Urinary bladder (tissue), 3 donors: ENCODE measurements at regions not wholly inside any gene's neighbourhood (a gene's known extent, or its start where the extent isn't known, plus 50 kb on each side); places are given as distances from the start of the nearest gene placed in this dataset.
A peak's percentile ranks its signal among the peaks of the same experiment; 100 is the strongest.

Source experiments
- DNase-seq: peaks from one replicate; pipeline ENCODE4 v3.0.0-alpha.2; 2015; ENCODE audit errors: extremely low spot score
- H3K27ac ChIP-seq: one replicate; pipeline ENCODE4 v1.5.1; 2013; ENCODE audit warnings: low read depth, mild to moderate bottlenecking, moderate library complexity
- H3K36me3 ChIP-seq: one replicate; pipeline ENCODE4 v1.6.1; 2013; ENCODE audit warnings: mild to moderate bottlenecking, moderate library complexity; ENCODE audit not compliant: insufficient read depth
- H3K4me1 ChIP-seq: one replicate; pipeline ENCODE4 v1.6.1; 2013; ENCODE audit warnings: mild to moderate bottlenecking, moderate library complexity; ENCODE audit not compliant: insufficient read depth
- H3K4me3 ChIP-seq: one replicate; pipeline ENCODE4 v1.5.1; 2013; ENCODE audit warnings: low read depth, low read length
- WGBS: extraction: QIAGEN DNeasy Blood & Tissue Kit; methylation state at CpG from one replicate; pipeline ENCODE4 v1.1.7; 2013; 5-methylcytosine and 5-hydroxymethylcytosine counted together
- donor health status: healthy with polysubstance abuse.
- donor health status: healthy.

GRCh38 chr20:60210779-60211617 lies 252.8 kb downstream of the CDH26 start:
- WGBS: 39% methylated on average over 25 of the region's 25 CpGs
- Histone ChIP-seq H3K4me3 (no peak overlapping the region), H3K36me3 (no peaks in the 10 kb centered on the region), H3K27ac (no peak overlapping the region), H3K4me1 (no peaks in the 10 kb centered on the region)
- DNase-seq: peak; percentile 21

- Histone ChIP-seq H3K36me3 (no peaks in the 10 kb centered on the region), H3K4me1 (no peaks in the 10 kb centered on the region), H3K27ac (no peak overlapping the region), H3K4me3 (no peak overlapping the region)
- WGBS: 90% methylated on average over 18 of the region's 18 CpGs
- DNase-seq: no peak
Observed at GRCh38 chr20:60211618-60212463, 253.6 kb downstream of the CDH26 start.

GRCh38 chr20:60212695-60213094 lies 254.5 kb downstream of the CDH26 start:
- WGBS: 78% methylated on average over 3 of the region's 3 CpGs
- Histone ChIP-seq H3K4me1 (no peaks in the 10 kb centered on the region), H3K27ac (no peak overlapping the region), H3K4me3 (no peak overlapping the region), H3K36me3 (no peaks in the 10 kb centered on the region)
- no peak for DNase-seq

GRCh38 chr20:60213126-60213893 lies 255.1 kb downstream of the CDH26 start:
- WGBS: 78% methylated on average over 14 of the region's 14 CpGs
- DNase-seq: no peak
- no peak overlapping the region for H3K4me3 ChIP-seq
- no peak overlapping the region for H3K27ac ChIP-seq
- H3K4me1 ChIP-seq: no peaks in the 10 kb centered on the region
- H3K36me3 ChIP-seq: no peaks in the 10 kb centered on the region

GRCh38 chr20:60214901-60215815 lies 256.9 kb downstream of the CDH26 start:
- no peak for DNase-seq
- Histone ChIP-seq H3K27ac (no peak overlapping the region), H3K4me3 (no peak overlapping the region), H3K36me3 (no peaks in the 10 kb centered on the region), H3K4me1 (no peaks in the 10 kb centered on the region)
- WGBS: 30% methylated on average over 17 of the region's 17 CpGs

GRCh38 chr20:60215816-60216730 lies 257.9 kb downstream of the CDH26 start:
- H3K27ac ChIP-seq: no peak overlapping the region
- H3K4me1 ChIP-seq: no peaks in the 10 kb centered on the region
- 33% methylated on average over 11 of the region's 11 CpGs for WGBS
- DNase-seq: no peak
- no peak overlapping the region for H3K4me3 ChIP-seq
- H3K36me3 ChIP-seq: no peaks in the 10 kb centered on the region

GRCh38 chr20:60219231-60219630 lies 261.0 kb downstream of the CDH26 start:
- Histone ChIP-seq H3K27ac (no peak overlapping the region), H3K4me1 (no peaks in the 10 kb centered on the region), H3K36me3 (no peaks in the 10 kb centered on the region), H3K4me3 (no peak overlapping the region)
- no peak for DNase-seq
- 86% methylated on average over 4 of the region's 4 CpGs for WGBS

GRCh38 chr20:60219984-60220562 lies 261.9 kb downstream of the CDH26 start:
- Histone ChIP-seq H3K4me1 (no peaks in the 10 kb centered on the region), H3K36me3 (no peaks in the 10 kb centered on the region), H3K27ac (no peak overlapping the region), H3K4me3 (no peak overlapping the region)
- 68% methylated on average over 9 of the region's 9 CpGs for WGBS
- no peak for DNase-seq

GRCh38 chr20:60220706-60221105 lies 262.5 kb downstream of the CDH26 start:
- H3K4me3 ChIP-seq: no peak overlapping the region
- no peak for DNase-seq
- WGBS: 65% methylated on average over 8 of the region's 8 CpGs
- H3K36me3 ChIP-seq: no peaks in the 10 kb centered on the region
- H3K4me1 ChIP-seq: no peaks in the 10 kb centered on the region
- H3K27ac ChIP-seq: no peak overlapping the region

- Histone ChIP-seq H3K4me3 (no peak overlapping the region), H3K4me1 (no peaks in the 10 kb centered on the region), H3K36me3 (no peaks in the 10 kb centered on the region), H3K27ac (no peak overlapping the region)
- DNase-seq: no peak
- 73% methylated on average over 3 of the region's 3 CpGs for WGBS
Observed at GRCh38 chr20:60221593-60221992, 263.4 kb downstream of the CDH26 start.

GRCh38 chr20:60222497-60222896 lies 264.3 kb downstream of the CDH26 start:
- H3K4me3 ChIP-seq: no peak overlapping the region
- no peaks in the 10 kb centered on the region for H3K4me1 ChIP-seq
- DNase-seq: no peak
- H3K27ac ChIP-seq: no peak overlapping the region
- WGBS: 3% methylated on average over 2 of the region's 2 CpGs
- H3K36me3 ChIP-seq: no peaks in the 10 kb centered on the region

GRCh38 chr20:60223174-60223573 lies 265.0 kb downstream of the CDH26 start:
- H3K27ac ChIP-seq: no peak overlapping the region
- H3K4me3 ChIP-seq: no peak overlapping the region
- H3K36me3 ChIP-seq: no peaks in the 10 kb centered on the region
- no peaks in the 10 kb centered on the region for H3K4me1 ChIP-seq
- WGBS: 78% methylated on average over 5 of the region's 5 CpGs
- no peak for DNase-seq
